ENCODE measurements at regions not wholly inside any gene's neighbourhood (a gene's known extent, or its start where the extent isn't known, plus 50 kb on each side); places are given as distances from the start of the nearest gene placed in this dataset.

- TF ChIP-seq E2F6 (IDR thresholded peaks at IDR 0.05): no peak
- TF ChIP-seq SP4 (IDR thresholded peaks at IDR 0.05; ENCODE audit: low read length): no peak
Measured at GRCh38 chr13:68390987-68391386, 1160.9 kb upstream of the PCDH9 start (continued).

Measured in H1 (cell line).